H9 (cell line): ENCODE measurements at regions not wholly inside any gene's neighbourhood (a gene's known extent, or its start where the extent isn't known, plus 50 kb on each side); places are given as distances from the start of the nearest gene placed in this dataset.

Source experiments
- DNase-seq: peaks from one replicate; pipeline ENCODE4 v3.0.0-alpha.2; 2017
- H2AFZ ChIP-seq: one replicate; pipeline ENCODE4 v1.6.1; 2013; ENCODE audit warnings: mild to moderate bottlenecking, low read length, control low read depth, moderate library complexity
- H2AK5ac ChIP-seq: 2 replicates; pipeline ENCODE4 v1.6.1; 2013; ENCODE audit warnings: low read length, control low read depth, mixed read lengths; ENCODE audit not compliant: insufficient read length
- H2BK120ac ChIP-seq: one replicate; pipeline ENCODE4 v1.6.1; 2013; ENCODE audit warnings: low read depth, mild to moderate bottlenecking, low read length, control low read depth, inconsistent platforms; ENCODE audit not compliant: poor library complexity, severe bottlenecking
- H2BK12ac ChIP-seq: 2 replicates; pipeline ENCODE4 v1.6.1; 2013; ENCODE audit warnings: low read length, control low read depth, mixed read lengths, low read depth; ENCODE audit not compliant: insufficient read length
- H2BK15ac ChIP-seq: 2 replicates; pipeline ENCODE4 v1.6.1; 2013; ENCODE audit warnings: low read depth, low read length, control low read depth
- H2BK20ac ChIP-seq: one replicate; pipeline ENCODE4 v1.6.1; 2013; ENCODE audit warnings: low read depth, mild to moderate bottlenecking, low read length, control low read depth, inconsistent platforms; ENCODE audit not compliant: poor library complexity, severe bottlenecking
- H2BK5ac ChIP-seq: 2 replicates; pipeline ENCODE4 v1.6.1; 2013; ENCODE audit warnings: low read length, control low read depth, mixed read lengths; ENCODE audit not compliant: insufficient read length
- H3K14ac ChIP-seq: 2 replicates; pipeline ENCODE4 v1.6.1; 2013; ENCODE audit warnings: low read length, control low read depth; ENCODE audit not compliant: insufficient read depth
- H3K18ac ChIP-seq: 2 replicates; pipeline ENCODE4 v1.6.1; 2013; ENCODE audit warnings: low read depth, mild to moderate bottlenecking, mixed read lengths, low read length, control low read depth; ENCODE audit not compliant: insufficient read length
- H3K23ac ChIP-seq: 2 replicates; pipeline ENCODE4 v1.6.1; 2013; ENCODE audit warnings: low read length, control low read depth, mixed read lengths, low read depth; ENCODE audit not compliant: insufficient read length
- H3K23me2 ChIP-seq: 2 replicates; pipeline ENCODE4 v1.6.1; 2013; ENCODE audit warnings: low read depth, mild to moderate bottlenecking, mixed read lengths, low read length, control low read depth; ENCODE audit not compliant: insufficient read length, poor library complexity, severe bottlenecking
- H3K27ac ChIP-seq: 2 replicates; pipeline ENCODE4 v1.5.1; 2013; ENCODE audit warnings: low read length, control low read depth, mixed read lengths, low read depth; ENCODE audit not compliant: insufficient read length
- H3K27me3 ChIP-seq: 2 replicates; pipeline ENCODE4 v1.6.1; 2013; ENCODE audit warnings: low read length, control low read depth, inconsistent platforms; ENCODE audit not compliant: insufficient read depth
- H3K4ac ChIP-seq: 2 replicates; pipeline ENCODE4 v1.6.1; 2013; ENCODE audit warnings: low read depth, mild to moderate bottlenecking, control low read depth, inconsistent platforms, low read length, moderate library complexity
- H3K4me1 ChIP-seq: 2 replicates; pipeline ENCODE4 v1.6.1; 2013; ENCODE audit warnings: low read length, control low read depth, inconsistent platforms; ENCODE audit not compliant: insufficient read depth
- H3K4me2 ChIP-seq: 2 replicates; pipeline ENCODE4 v1.6.1; 2013; ENCODE audit warnings: low read length, control low read depth, mixed read lengths; ENCODE audit not compliant: insufficient read length, insufficient read depth
- H3K56ac ChIP-seq: 2 replicates; pipeline ENCODE4 v1.6.1; 2013; ENCODE audit warnings: low read depth, mild to moderate bottlenecking, mixed read lengths, low read length, control low read depth; ENCODE audit not compliant: insufficient read length
- H3K79me1 ChIP-seq: 2 replicates; pipeline ENCODE4 v1.6.1; 2013; ENCODE audit warnings: low read depth, mild to moderate bottlenecking, moderate library complexity, low read length, control low read depth, inconsistent platforms; ENCODE audit not compliant: insufficient read depth, poor library complexity, severe bottlenecking
- H3K79me2 ChIP-seq: 2 replicates; pipeline ENCODE4 v1.6.1; 2013; ENCODE audit warnings: low read length, control low read depth, inconsistent platforms; ENCODE audit not compliant: insufficient read depth
- H3K9ac ChIP-seq: 2 replicates; pipeline ENCODE4 v1.6.1; 2013; ENCODE audit warnings: low read length, control low read depth, mixed read lengths; ENCODE audit not compliant: insufficient read length; ENCODE audit errors: extremely low read depth
- H3K9me3 ChIP-seq: one replicate; pipeline ENCODE4 v1.6.1; 2013; ENCODE audit warnings: low read depth, low read length, inconsistent platforms; ENCODE audit not compliant: control insufficient read depth
- H3T11ph ChIP-seq: one replicate; pipeline ENCODE4 v1.6.1; 2013; ENCODE audit warnings: mild to moderate bottlenecking, low read length, control low read depth, inconsistent platforms
- H4K20me1 ChIP-seq: one replicate; pipeline ENCODE4 v1.6.1; 2013; ENCODE audit not compliant: control insufficient read depth, insufficient read length, insufficient read depth
- H4K5ac ChIP-seq: 2 replicates; pipeline ENCODE4 v1.6.1; 2013; ENCODE audit warnings: low read depth, mild to moderate bottlenecking, mixed read lengths, low read length, control low read depth; ENCODE audit not compliant: insufficient read length
- H4K8ac ChIP-seq: replicated peaks from 2 replicates; pipeline ENCODE4 v1.6.1; 2013; ENCODE audit warnings: low read length, control low read depth, mixed read lengths, low read depth; ENCODE audit not compliant: insufficient read length
- H4K91ac ChIP-seq: 2 replicates; pipeline ENCODE4 v1.6.1; 2013; ENCODE audit warnings: low read depth, mild to moderate bottlenecking, moderate library complexity, mixed read lengths, low read length, control low read depth; ENCODE audit not compliant: insufficient read length
- H3K27ac Mint-ChIP-seq, 3 experiments: 2 replicates in 2 of 3; 3 replicates in 1 of 3; pipeline ENCODE4 v1.8.0; 2020 to 2021; ENCODE audit warnings: mixed read lengths in 3 of 3, mild to moderate bottlenecking in 1 of 3, moderate library complexity in 1 of 3
- H3K27me3 Mint-ChIP-seq: 2 replicates; pipeline ENCODE4 v1.8.0; 2021; ENCODE audit warnings: low read depth, mild to moderate bottlenecking, moderate library complexity, mixed read lengths
- H3K36me3 Mint-ChIP-seq, 3 experiments: 2 replicates in 2 of 3; 3 replicates in 1 of 3; pipeline ENCODE4 v1.8.0; 2020 to 2021; ENCODE audit warnings: low read depth in 3 of 3, mixed read lengths in 3 of 3; ENCODE audit not compliant: insufficient read depth in 1 of 3
- H3K4me1 Mint-ChIP-seq, 2 experiments: 2 replicates each; pipeline ENCODE4 v1.8.0; 2020; ENCODE audit warnings: mixed read lengths in 2 of 2
- H3K4me3 Mint-ChIP-seq, 2 experiments: 2 replicates in 1 of 2; 3 replicates in 1 of 2; pipeline ENCODE4 v1.8.0; 2020 to 2021; ENCODE audit warnings: mild to moderate bottlenecking in 2 of 2, mixed read lengths in 2 of 2, moderate library complexity in 1 of 2
- H3K9me3 Mint-ChIP-seq, 2 experiments: 2 replicates in 1 of 2; 3 replicates in 1 of 2; pipeline ENCODE4 v1.8.0; 2020; ENCODE audit warnings: mild to moderate bottlenecking in 2 of 2, mixed read lengths in 2 of 2, moderate library complexity in 1 of 2
- CTCF ChIP-seq: fragments of 200-600 bp; sonication (generic); conservative IDR thresholded peaks from 3 replicates; pipeline ENCODE4 v1.8.0; 2021; ENCODE audit warnings: antibody characterized with exemption, mild to moderate bottlenecking
- WGBS: extraction: QIAGEN DNeasy Blood & Tissue Kit; methylation state at CpG from one replicate; pipeline ENCODE4 v1.1.7; 2013; ENCODE audit warnings: missing lambda C conversion rate, low lambda C conversion rate, mixed read lengths; ENCODE audit not compliant: insufficient read length; ENCODE audit errors: extremely low coverage; 5-methylcytosine and 5-hydroxymethylcytosine counted together

- Mint-ChIP-seq H3K4me3 (no peak overlapping the region), H3K9me3 (no peaks in the 10 kb centered on the region), H3K27me3 (peaks cover 2% of the 10 kb centered on the region), H3K36me3 (no peaks in the 10 kb centered on the region; a peak in 1 of 7 replicates), H3K27ac (no peak overlapping the region; a peak in 1 of 7 replicates), H3K4me1 (no peaks in the 10 kb centered on the region)
- Histone ChIP-seq H3K4ac (no peak overlapping the region), H3K79me2 (no peaks in the 10 kb centered on the region; the same call in 1 of the 2 replicates), H4K5ac (no peak overlapping the region), H3K4me2 (no peak overlapping the region), H3K4me1 (no peaks in the 10 kb centered on the region), H3K9ac (no peak overlapping the region), H3K79me1 (no peaks in the 10 kb centered on the region), H4K8ac (no peak overlapping the region), H3K14ac (no peak overlapping the region), H2BK120ac (no peak overlapping the region), H4K20me1 (no peaks in the 10 kb centered on the region), H3K23me2 (no peaks in the 10 kb centered on the region), H3K27me3 (no peaks in the 10 kb centered on the region), H4K91ac (no peak overlapping the region), H2AK5ac (no peak overlapping the region), H3K9me3 (no peaks in the 10 kb centered on the region), H3T11ph (no peak overlapping the region), H3K18ac (no peak overlapping the region), H3K56ac (no peak overlapping the region), H3K23ac (no peak overlapping the region), H2BK5ac (no peak overlapping the region), H2AFZ (no peak overlapping the region), H2BK20ac (no peak overlapping the region), H3K27ac (no peak overlapping the region), H2BK15ac (no peak overlapping the region), H2BK12ac (no peak overlapping the region)
- no peak for DNase-seq
- TF ChIP-seq CTCF: no peak
- WGBS: no CpG with 5 or more reads among the region's 4 CpGs
Measured at GRCh38 chr2:217412721-217413120, 552.9 kb upstream of the TNP1 start.
